Astrocyte (in vitro differentiated cells and primary cell): ENCODE measurements at regions not wholly inside any gene's neighbourhood (a gene's known extent, or its start where the extent isn't known, plus 50 kb on each side); places are given as distances from the start of the nearest gene placed in this dataset.

ENCODE experiments used
- CTCF ChIP-seq: IDR thresholded peaks from 2 replicates; pipeline ENCODE4 v1.5.1; 2011; ENCODE audit warnings: low read depth, mild to moderate bottlenecking, inconsistent platforms, low read length, moderate library complexity; ENCODE audit not compliant: insufficient read depth
- EZH2 ChIP-seq: IDR thresholded peaks from 2 replicates; pipeline ENCODE4 v1.6.1; 2012; ENCODE audit warnings: mild to moderate bottlenecking, low read length, inconsistent platforms; ENCODE audit not compliant: insufficient read depth

- TF ChIP-seq CTCF (no peak), EZH2 (no peak)
Observed at GRCh38 chr4:114302472-114302871, 296.1 kb upstream of the UGT8 start.
